Tibial nerve (tissue), 4 donors: ENCODE measurements at regions not wholly inside any gene's neighbourhood (a gene's known extent, or its start where the extent isn't known, plus 50 kb on each side); places are given as distances from the start of the nearest gene placed in this dataset.

Experiments used
- DNase-seq, 2 donors: peaks; one replicate each; pipeline ENCODE4 v3.0.0-alpha.2; 2019; ENCODE audit warnings: low spot score in 2 of 2
- H3K27ac ChIP-seq, 4 donors: fragments of 200-600 bp; sonication (generic) in 3 of 4; one replicate each; pipeline ENCODE4 v1.5.1; 2017 to 2019; ENCODE audit warnings: mild to moderate bottlenecking in 1 of 4
- H3K27me3 ChIP-seq, 2 donors: fragments of 200-600 bp; sonication (generic) in 1 of 2; one replicate each; pipeline versions ENCODE4 v1.5.1 to v1.6.0; 2017 to 2019
- H3K36me3 ChIP-seq, 3 donors: fragments of 200-600 bp; sonication (generic); one replicate each; pipeline ENCODE4 v1.5.1; 2018 to 2019
- H3K4me1 ChIP-seq, 4 donors: fragments of 200-600 bp; sonication (generic) in 3 of 4; one replicate each; pipeline ENCODE4 v1.5.1; 2017 to 2019
- H3K4me3 ChIP-seq, 4 donors: fragments of 200-600 bp; sonication (generic) in 3 of 4; one replicate each; pipeline ENCODE4 v1.5.1; 2017 to 2019; ENCODE audit warnings: mild to moderate bottlenecking in 1 of 4, moderate library complexity in 1 of 4
- H3K9me3 ChIP-seq, 4 donors: fragments of 200-600 bp; sonication (generic) in 3 of 4; one replicate each; pipeline ENCODE4 v1.5.1; 2017 to 2019
- CTCF ChIP-seq, 5 experiments: fragments of 200-600 bp in 3 of 5; fragments of 450-650 bp in 2 of 5; sonication (generic) in 3 of 5; IDR thresholded peaks; one replicate each; pipeline ENCODE4 v1.5.1; 2016 to 2019; ENCODE audit warnings: antibody characterized with exemption in 5 of 5, mild to moderate bottlenecking in 3 of 5, moderate library complexity in 2 of 5
- EP300 ChIP-seq, 2 donors: sonication (generic); formaldehyde crosslinking; IDR thresholded peaks; one replicate each; pipeline ENCODE4 v1.6.1; 2017; ENCODE audit warnings: antibody characterized with exemption in 2 of 2, mild to moderate bottlenecking in 1 of 2
- POLR2A ChIP-seq, 2 donors: fragments of 450-650 bp; IDR thresholded peaks; one replicate each; pipeline ENCODE4 v1.6.1; 2017; ENCODE audit warnings: antibody characterized with exemption in 2 of 2, mild to moderate bottlenecking in 2 of 2, moderate library complexity in 2 of 2
- WGBS, 2 donors: methylation state at CpG; one replicate each; pipeline ENCODE4 v1.1.5; 2018; 5-methylcytosine and 5-hydroxymethylcytosine counted together

- WGBS, 2 donors: 96% methylated on average over 1 of the region's 1 CpG
- Histone ChIP-seq H3K27me3 (no peaks in the 10 kb centered on the region), H3K27ac (no peak overlapping the region), H3K9me3 (peaks cover 0 to 20% (median 3%) of the 10 kb centered on the region in 4 donors), H3K36me3 (no peaks in the 10 kb centered on the region), H3K4me1 (no peaks in the 10 kb centered on the region), H3K4me3 (no peak overlapping the region)
- no peak for DNase-seq
- no peak for TF ChIP-seq EP300 (IDR thresholded peaks at IDR 0.05)
- TF ChIP-seq CTCF (IDR thresholded peaks at IDR 0.05): no peak
- TF ChIP-seq POLR2A (IDR thresholded peaks at IDR 0.05): no peak
Observed at GRCh38 chr1:209463441-209463840, 120.1 kb upstream of the CAMK1G start.

GRCh38 chr1:209473025-209473424 is 110.5 kb upstream of the CAMK1G start:
- H3K27me3 ChIP-seq: no peaks in the 10 kb centered on the region
- no peak overlapping the region for H3K4me3 ChIP-seq
- H3K36me3 ChIP-seq: no peaks in the 10 kb centered on the region
- no peak for TF ChIP-seq POLR2A (IDR thresholded peaks at IDR 0.05)
- TF ChIP-seq CTCF (IDR thresholded peaks at IDR 0.05): no peak
- no peak for TF ChIP-seq EP300 (IDR thresholded peaks at IDR 0.05)
- no peak for DNase-seq
- peaks cover 0 to 17% (median 0%) of the 10 kb centered on the region in 4 donors for H3K9me3 ChIP-seq
- H3K27ac ChIP-seq: no peak overlapping the region
- no peaks in the 10 kb centered on the region for H3K4me1 ChIP-seq

GRCh38 chr1:209480345-209480744 is 103.2 kb upstream of the CAMK1G start:
- no peak for TF ChIP-seq POLR2A (IDR thresholded peaks at IDR 0.05)
- TF ChIP-seq CTCF (IDR thresholded peaks at IDR 0.05): no peak
- TF ChIP-seq EP300 (IDR thresholded peaks at IDR 0.05): no peak
- DNase-seq: no peak
- WGBS, 2 donors: 86% methylated on average over 6 of the region's 6 CpGs
- Histone ChIP-seq H3K4me1 (no peaks in the 10 kb centered on the region), H3K36me3 (no peaks in the 10 kb centered on the region), H3K27me3 (no peaks in the 10 kb centered on the region), H3K27ac (no peak overlapping the region), H3K9me3 (no peaks in the 10 kb centered on the region), H3K4me3 (no peak overlapping the region)

- Histone ChIP-seq H3K27ac (no peak overlapping the region), H3K27me3 (no peaks in the 10 kb centered on the region), H3K4me3 (no peak overlapping the region), H3K4me1 (no peaks in the 10 kb centered on the region), H3K9me3 (no peaks in the 10 kb centered on the region), H3K36me3 (no peaks in the 10 kb centered on the region)
- no peak for TF ChIP-seq CTCF (IDR thresholded peaks at IDR 0.05)
- no peak for TF ChIP-seq EP300 (IDR thresholded peaks at IDR 0.05)
- TF ChIP-seq POLR2A (IDR thresholded peaks at IDR 0.05): no peak
- no peak for DNase-seq
- 88 to 89% methylated on average over 4 of the region's 4 CpGs for WGBS, 2 donors
Observed at GRCh38 chr1:209483691-209484090, 99.8 kb upstream of the CAMK1G start.

- Histone ChIP-seq H3K27ac (no peak overlapping the region), H3K9me3 (no peaks in the 10 kb centered on the region), H3K4me1 (no peaks in the 10 kb centered on the region), H3K27me3 (no peaks in the 10 kb centered on the region), H3K4me3 (no peak overlapping the region), H3K36me3 (no peaks in the 10 kb centered on the region)
- TF ChIP-seq CTCF (IDR thresholded peaks at IDR 0.05): no peak
- TF ChIP-seq POLR2A (IDR thresholded peaks at IDR 0.05): no peak
- no peak for TF ChIP-seq EP300 (IDR thresholded peaks at IDR 0.05)
- no peak for DNase-seq
Observed at GRCh38 chr1:209484429-209484828, 99.1 kb upstream of the CAMK1G start.
